ENCODE measurements at regions not wholly inside any gene's neighbourhood (a gene's known extent, or its start where the extent isn't known, plus 50 kb on each side); places are given as distances from the start of the nearest gene placed in this dataset.
"Not testable (repeated sequence)": the region's sequence is repeated elsewhere in the genome, so short reads cannot be mapped to it uniquely, and the experiment has no call there.

DNA sequence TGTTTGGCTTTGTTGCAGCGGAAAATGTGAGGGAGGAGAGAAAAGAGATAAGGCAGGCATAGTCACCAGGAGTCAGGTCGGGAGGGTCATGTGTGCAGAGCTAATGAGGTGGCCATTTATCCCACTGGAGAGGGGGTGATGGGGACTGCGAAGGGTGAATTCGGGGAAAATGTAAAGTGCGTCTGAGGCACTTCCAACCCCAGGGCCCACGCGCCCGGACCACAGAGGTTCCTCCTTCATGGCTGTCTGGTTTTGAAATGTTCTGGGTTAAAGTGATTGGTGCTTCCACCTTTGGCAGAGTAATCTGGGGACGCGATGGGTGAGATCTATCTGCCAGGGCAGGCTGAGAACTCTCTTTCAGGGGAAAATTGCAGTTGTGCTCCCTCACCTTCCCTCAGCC is 145.9 kb downstream of the GTF2IRD2B start:
- H3K27ac ChIP-seq (ENCODE audit: insufficient read depth, low read length, poor library complexity, severe bottlenecking); H3K4me1 ChIP-seq (ENCODE audit: control insufficient read depth, insufficient read depth, low read length, poor library complexity, severe bottlenecking); H3K27me3 ChIP-seq (replicated peaks; ENCODE audit: control insufficient read depth, insufficient read depth, low read length, poor library complexity, severe bottlenecking); H3K9me3 ChIP-seq (ENCODE audit: control insufficient read depth, low read length); H3K4me3 ChIP-seq (ENCODE audit: insufficient read depth, low read depth, low read length, poor library complexity, severe bottlenecking); H3K36me3 ChIP-seq (ENCODE audit: control insufficient read depth, insufficient read depth, low read length); DNase-seq: not testable (repeated sequence)

DNA sequence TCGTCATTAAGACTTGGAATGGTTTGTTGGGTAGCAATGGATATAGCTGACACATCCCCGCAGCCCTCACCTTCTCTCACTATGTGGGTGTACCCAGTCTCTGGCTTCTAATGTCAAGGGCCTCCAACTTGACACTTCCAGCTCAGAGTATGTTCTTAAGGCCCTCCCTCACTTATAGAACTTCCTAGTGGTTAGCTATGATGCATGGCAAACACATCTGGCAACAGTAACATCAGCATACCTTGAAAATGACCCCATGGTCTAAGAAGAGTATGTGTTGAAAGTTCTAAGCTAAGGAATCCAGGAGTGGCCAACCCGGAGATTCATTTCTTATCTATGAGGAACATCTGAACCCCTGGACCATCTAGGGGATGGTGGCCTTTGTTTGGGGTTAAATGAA is 151.2 kb downstream of the GTF2IRD2B start:
- H3K4me3 ChIP-seq (ENCODE audit: insufficient read depth, low read depth, low read length, poor library complexity, severe bottlenecking); H3K36me3 ChIP-seq (ENCODE audit: control insufficient read depth, insufficient read depth, low read length); H3K27ac ChIP-seq (ENCODE audit: insufficient read depth, low read length, poor library complexity, severe bottlenecking); H3K9me3 ChIP-seq (ENCODE audit: control insufficient read depth, low read length); H3K4me1 ChIP-seq (ENCODE audit: control insufficient read depth, insufficient read depth, low read length, poor library complexity, severe bottlenecking); DNase-seq; H3K27me3 ChIP-seq (replicated peaks; ENCODE audit: control insufficient read depth, insufficient read depth, low read length, poor library complexity, severe bottlenecking): not testable (repeated sequence)

GRCh38 chr7:75248216-75248615 is 147.2 kb upstream of the TRIM73 start:
- not testable (repeated sequence) for H3K36me3 ChIP-seq (ENCODE audit: control insufficient read depth, insufficient read depth, low read length); H3K27me3 ChIP-seq (replicated peaks; ENCODE audit: control insufficient read depth, insufficient read depth, low read length, poor library complexity, severe bottlenecking); H3K4me3 ChIP-seq (ENCODE audit: insufficient read depth, low read depth, low read length, poor library complexity, severe bottlenecking); H3K27ac ChIP-seq (ENCODE audit: insufficient read depth, low read length, poor library complexity, severe bottlenecking); DNase-seq; H3K4me1 ChIP-seq (ENCODE audit: control insufficient read depth, insufficient read depth, low read length, poor library complexity, severe bottlenecking); H3K9me3 ChIP-seq (ENCODE audit: control insufficient read depth, low read length)

DNA sequence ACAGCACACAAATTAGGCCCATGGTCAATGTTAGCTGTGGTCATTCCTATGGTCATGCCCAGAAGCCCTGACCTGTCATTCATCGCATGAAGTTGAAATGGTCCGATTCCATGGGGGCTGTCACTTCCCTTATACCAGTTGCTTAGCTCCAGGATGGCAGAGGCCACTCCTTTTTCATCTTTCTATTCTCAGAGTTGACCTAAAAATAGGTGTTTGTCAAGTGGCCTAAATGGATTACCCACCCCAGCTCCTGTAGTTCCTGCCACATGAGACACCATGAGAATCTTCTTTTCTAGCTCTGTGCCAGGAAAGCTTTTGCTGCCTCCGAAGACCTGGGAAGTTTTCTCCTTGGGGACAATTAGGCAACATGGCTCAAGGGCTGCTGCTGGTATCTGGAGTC is 141.2 kb upstream of the TRIM73 start:
- H3K36me3 ChIP-seq (ENCODE audit: control insufficient read depth, insufficient read depth, low read length); H3K27ac ChIP-seq (ENCODE audit: insufficient read depth, low read length, poor library complexity, severe bottlenecking); H3K4me1 ChIP-seq (ENCODE audit: control insufficient read depth, insufficient read depth, low read length, poor library complexity, severe bottlenecking); DNase-seq; H3K9me3 ChIP-seq (ENCODE audit: control insufficient read depth, low read length); H3K27me3 ChIP-seq (replicated peaks; ENCODE audit: control insufficient read depth, insufficient read depth, low read length, poor library complexity, severe bottlenecking); H3K4me3 ChIP-seq (ENCODE audit: insufficient read depth, low read depth, low read length, poor library complexity, severe bottlenecking): not testable (repeated sequence)

DNA sequence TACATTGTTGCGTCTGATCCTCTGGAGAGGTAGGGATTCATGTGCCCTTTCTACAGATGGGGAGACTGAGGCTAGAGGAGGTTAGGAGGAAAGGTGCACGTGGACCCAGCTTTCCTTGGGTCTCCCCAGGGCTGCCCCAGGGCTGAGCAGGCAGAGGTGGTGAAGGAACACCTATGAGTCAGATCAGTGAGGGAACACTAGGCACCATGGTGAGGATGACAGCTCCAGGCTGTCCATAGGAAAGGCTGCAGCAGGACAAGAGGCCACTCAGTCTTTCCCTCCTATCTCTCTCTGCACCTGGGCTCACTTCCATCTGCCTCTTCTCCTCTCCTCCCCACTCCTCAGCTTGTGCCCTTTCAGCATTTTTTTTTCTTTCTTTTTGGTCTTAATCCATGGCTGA is 138.0 kb upstream of the TRIM73 start:
- H3K27ac ChIP-seq (ENCODE audit: insufficient read depth, low read length, poor library complexity, severe bottlenecking); H3K4me3 ChIP-seq (ENCODE audit: insufficient read depth, low read depth, low read length, poor library complexity, severe bottlenecking); H3K36me3 ChIP-seq (ENCODE audit: control insufficient read depth, insufficient read depth, low read length); H3K4me1 ChIP-seq (ENCODE audit: control insufficient read depth, insufficient read depth, low read length, poor library complexity, severe bottlenecking); H3K9me3 ChIP-seq (ENCODE audit: control insufficient read depth, low read length); H3K27me3 ChIP-seq (replicated peaks; ENCODE audit: control insufficient read depth, insufficient read depth, low read length, poor library complexity, severe bottlenecking); DNase-seq: not testable (repeated sequence)

- not testable (repeated sequence) for DNase-seq; H3K36me3 ChIP-seq (ENCODE audit: control insufficient read depth, insufficient read depth, low read length); H3K27me3 ChIP-seq (replicated peaks; ENCODE audit: control insufficient read depth, insufficient read depth, low read length, poor library complexity, severe bottlenecking); H3K27ac ChIP-seq (ENCODE audit: insufficient read depth, low read length, poor library complexity, severe bottlenecking); H3K9me3 ChIP-seq (ENCODE audit: control insufficient read depth, low read length); H3K4me1 ChIP-seq (ENCODE audit: control insufficient read depth, insufficient read depth, low read length, poor library complexity, severe bottlenecking); H3K4me3 ChIP-seq (ENCODE audit: insufficient read depth, low read depth, low read length, poor library complexity, severe bottlenecking)
These were observed 135.9 kb upstream of the TRIM73 start for GRCh38 chr7:75259454-75260003.

DNA sequence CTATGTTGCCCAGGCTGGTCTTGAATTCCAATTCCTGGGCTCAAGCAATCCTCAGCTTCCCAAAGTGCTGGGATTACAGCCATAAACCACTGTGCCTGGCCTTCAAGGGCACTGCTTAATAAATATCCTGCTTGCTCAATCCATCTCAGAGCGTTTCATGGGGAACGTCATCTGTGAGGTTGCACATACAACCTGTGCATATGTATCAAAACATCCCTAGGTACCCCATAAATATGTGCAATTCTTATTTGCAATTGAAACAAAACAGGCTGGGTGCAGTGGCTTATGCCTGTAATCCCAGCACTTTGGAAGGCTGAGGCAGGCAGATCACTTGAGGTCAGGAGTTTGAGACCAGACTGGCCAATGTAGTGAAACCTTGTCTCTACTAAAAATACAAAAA is 133.8 kb upstream of the TRIM73 start:
- H3K4me3 ChIP-seq (ENCODE audit: insufficient read depth, low read depth, low read length, poor library complexity, severe bottlenecking); H3K27me3 ChIP-seq (replicated peaks; ENCODE audit: control insufficient read depth, insufficient read depth, low read length, poor library complexity, severe bottlenecking): not testable (repeated sequence)

DNA sequence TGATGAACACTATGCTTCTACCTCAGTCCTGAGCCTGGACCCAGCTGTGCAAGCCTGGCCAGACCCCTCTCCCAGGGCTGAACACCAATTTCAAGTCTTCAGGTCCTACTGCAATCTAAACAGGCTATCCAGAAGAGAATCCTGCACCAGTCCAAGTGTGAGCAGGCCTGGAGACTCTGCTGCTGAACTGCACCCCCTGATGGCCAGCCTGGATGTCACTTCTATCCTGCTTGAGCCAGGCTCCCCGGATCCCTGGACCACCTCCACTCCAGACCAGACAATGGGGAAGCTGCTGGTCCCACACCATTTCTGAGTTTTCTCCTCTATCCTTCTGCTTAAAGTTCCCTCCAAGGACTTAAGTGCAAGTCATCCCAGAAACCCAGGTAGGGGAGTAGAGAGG is 127.3 kb upstream of the TRIM73 start:
- H3K27me3 ChIP-seq (replicated peaks; ENCODE audit: control insufficient read depth, insufficient read depth, low read length, poor library complexity, severe bottlenecking); DNase-seq; H3K27ac ChIP-seq (ENCODE audit: insufficient read depth, low read length, poor library complexity, severe bottlenecking); H3K4me1 ChIP-seq (ENCODE audit: control insufficient read depth, insufficient read depth, low read length, poor library complexity, severe bottlenecking); H3K9me3 ChIP-seq (ENCODE audit: control insufficient read depth, low read length); H3K4me3 ChIP-seq (ENCODE audit: insufficient read depth, low read depth, low read length, poor library complexity, severe bottlenecking); H3K36me3 ChIP-seq (ENCODE audit: control insufficient read depth, insufficient read depth, low read length): not testable (repeated sequence)

More for the DNA sequence above, 133.8 kb upstream of the TRIM73 start:
- H3K4me1 ChIP-seq (ENCODE audit: control insufficient read depth, insufficient read depth, low read length, poor library complexity, severe bottlenecking); DNase-seq; H3K27ac ChIP-seq (ENCODE audit: insufficient read depth, low read length, poor library complexity, severe bottlenecking); H3K36me3 ChIP-seq (ENCODE audit: control insufficient read depth, insufficient read depth, low read length); H3K9me3 ChIP-seq (ENCODE audit: control insufficient read depth, low read length): not testable (repeated sequence)

GRCh38 chr7:75269159-75269558 is 126.3 kb upstream of the TRIM73 start:
- not testable (repeated sequence) for H3K27me3 ChIP-seq (replicated peaks; ENCODE audit: control insufficient read depth, insufficient read depth, low read length, poor library complexity, severe bottlenecking); H3K4me1 ChIP-seq (ENCODE audit: control insufficient read depth, insufficient read depth, low read length, poor library complexity, severe bottlenecking); H3K36me3 ChIP-seq (ENCODE audit: control insufficient read depth, insufficient read depth, low read length); DNase-seq; H3K27ac ChIP-seq (ENCODE audit: insufficient read depth, low read length, poor library complexity, severe bottlenecking); H3K4me3 ChIP-seq (ENCODE audit: insufficient read depth, low read depth, low read length, poor library complexity, severe bottlenecking); H3K9me3 ChIP-seq (ENCODE audit: control insufficient read depth, low read length)

- not testable (repeated sequence) for H3K9me3 ChIP-seq (ENCODE audit: control insufficient read depth, low read length); H3K27me3 ChIP-seq (replicated peaks; ENCODE audit: control insufficient read depth, insufficient read depth, low read length, poor library complexity, severe bottlenecking); H3K36me3 ChIP-seq (ENCODE audit: control insufficient read depth, insufficient read depth, low read length); H3K4me1 ChIP-seq (ENCODE audit: control insufficient read depth, insufficient read depth, low read length, poor library complexity, severe bottlenecking); H3K4me3 ChIP-seq (ENCODE audit: insufficient read depth, low read depth, low read length, poor library complexity, severe bottlenecking); DNase-seq; H3K27ac ChIP-seq (ENCODE audit: insufficient read depth, low read length, poor library complexity, severe bottlenecking)
These were observed 121.3 kb upstream of the TRIM73 start for GRCh38 chr7:75274114-75274513.
